Panc1 (cell line): ENCODE measurements at regions not wholly inside any gene's neighbourhood (a gene's known extent, or its start where the extent isn't known, plus 50 kb on each side); places are given as distances from the start of the nearest gene placed in this dataset.

ENCODE experiments used
- POLR2AphosphoS5 ChIP-seq: IDR thresholded peaks from 2 replicates; pipeline ENCODE4 v1.6.1; 2012; ENCODE audit warnings: mild to moderate bottlenecking, low read depth, low read length, moderate library complexity
- REST ChIP-seq, 2 experiments: IDR thresholded peaks; 2 replicates each; pipeline ENCODE4 v1.6.1; 2011 to 2012; ENCODE audit warnings: low read depth in 2 of 2, control low read depth in 1 of 2, low read length in 1 of 2, mild to moderate bottlenecking in 1 of 2, moderate library complexity in 1 of 2; ENCODE audit not compliant: insufficient read depth in 1 of 2
- SIN3A ChIP-seq: IDR thresholded peaks from 2 replicates; pipeline ENCODE4 v1.6.1; 2012; ENCODE audit warnings: low read depth, mild to moderate bottlenecking, low read length, moderate library complexity, borderline replicate concordance; ENCODE audit not compliant: insufficient read depth

DNA sequence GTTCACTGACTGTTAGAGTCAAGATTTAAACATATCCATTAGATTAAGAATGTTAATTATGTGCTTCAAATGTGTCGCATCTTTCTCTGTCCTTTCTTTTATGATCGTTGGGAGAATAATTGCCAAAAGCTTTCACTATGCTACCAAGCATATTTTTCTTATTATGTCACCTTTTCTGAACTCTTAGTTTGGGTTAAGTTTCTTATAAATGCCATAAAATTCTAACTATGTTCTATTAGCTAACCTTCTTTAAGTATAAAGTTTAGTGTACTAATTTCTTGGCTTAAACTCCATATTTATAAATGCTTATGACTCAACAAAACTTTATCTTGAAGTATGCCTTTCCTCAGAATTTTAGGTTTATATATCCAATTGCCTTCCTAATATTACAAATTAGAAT, 1759.4 kb downstream of the PCDH9 start:
- TF ChIP-seq REST (IDR thresholded peaks at IDR 0.05; ENCODE audit: insufficient read depth in 1 of 2, low read depth in 2 of 2, low read length in 1 of 2) = no peak
- no peak for TF ChIP-seq SIN3A
- TF ChIP-seq POLR2AphosphoS5 = no peak
